Aorta (tissue), 5 donors: ENCODE measurements at regions not wholly inside any gene's neighbourhood (a gene's known extent, or its start where the extent isn't known, plus 50 kb on each side); places are given as distances from the start of the nearest gene placed in this dataset.
"Not testable (repeated sequence)": the region's sequence is repeated elsewhere in the genome, so short reads cannot be mapped to it uniquely, and the experiment has no call there.

Source experiments
- ATAC-seq: fragments of 200-7000 bp; cut with Tn5 transposase; one replicate; pipeline ENCODE4 v1.9.1; 2022; ENCODE audit warnings: moderate library complexity; ENCODE audit not compliant: low FRiP score
- DNase-seq, 2 donors: peaks; one replicate each; pipeline ENCODE4 v3.0.0-alpha.2; 2020
- H3K27ac ChIP-seq, 2 donors: one replicate each; pipeline ENCODE4 v1.5.1; 2013; ENCODE audit warnings: low read length in 2 of 2, mild to moderate bottlenecking in 2 of 2, moderate library complexity in 2 of 2, control low read depth in 1 of 2, inconsistent platforms in 1 of 2, low read depth in 1 of 2
- H3K27me3 ChIP-seq, 2 donors: one replicate each; pipeline ENCODE4 v1.6.1; 2013; ENCODE audit warnings: control low read depth in 1 of 2, low read length in 1 of 2, mild to moderate bottlenecking in 1 of 2, moderate library complexity in 1 of 2; ENCODE audit not compliant: insufficient read depth in 2 of 2, control insufficient read depth in 1 of 2
- H3K36me3 ChIP-seq, 2 donors: one replicate each; pipeline ENCODE4 v1.6.1; 2013; ENCODE audit warnings: control low read depth in 1 of 2, low read length in 1 of 2, mild to moderate bottlenecking in 1 of 2; ENCODE audit not compliant: insufficient read depth in 2 of 2, control insufficient read depth in 1 of 2
- H3K4me1 ChIP-seq, 2 donors: one replicate each; pipeline ENCODE4 v1.6.1; 2013; ENCODE audit warnings: low read length in 2 of 2, control low read depth in 1 of 2, mild to moderate bottlenecking in 1 of 2, moderate library complexity in 1 of 2; ENCODE audit not compliant: insufficient read depth in 2 of 2, control insufficient read depth in 1 of 2
- H3K4me3 ChIP-seq, 2 donors: one replicate each; pipeline ENCODE4 v1.5.1; 2013; ENCODE audit warnings: low read length in 2 of 2, control low read depth in 1 of 2, mild to moderate bottlenecking in 1 of 2
- H3K9me3 ChIP-seq: one replicate; pipeline ENCODE4 v1.6.1; 2013; ENCODE audit warnings: mild to moderate bottlenecking, low read length; ENCODE audit not compliant: control insufficient read depth
- WGBS, 2 donors: extraction: QIAGEN DNeasy Blood & Tissue Kit; methylation state at CpG; one replicate each; pipeline ENCODE4 v1.1.7; 2013; 5-methylcytosine and 5-hydroxymethylcytosine counted together
- intact Hi-C, 2 donors: fragments of 100-400 bp; cut with DNase I; formaldehyde crosslinking; loops; one replicate each; pipeline versions ENCODE4 v1.14.2 to v1.15.0; 2022
- donor health status: healthy with polysubstance abuse.
- donor health status: Bipolar disorder and iron deficiency.
- donor health status: DM: no; HTN: no; CAD: no.
- donor health status: DM: no; HTN: no; CAD: no.
- donor health status: DM: yes; HTN: yes; CAD: no.

DNA sequence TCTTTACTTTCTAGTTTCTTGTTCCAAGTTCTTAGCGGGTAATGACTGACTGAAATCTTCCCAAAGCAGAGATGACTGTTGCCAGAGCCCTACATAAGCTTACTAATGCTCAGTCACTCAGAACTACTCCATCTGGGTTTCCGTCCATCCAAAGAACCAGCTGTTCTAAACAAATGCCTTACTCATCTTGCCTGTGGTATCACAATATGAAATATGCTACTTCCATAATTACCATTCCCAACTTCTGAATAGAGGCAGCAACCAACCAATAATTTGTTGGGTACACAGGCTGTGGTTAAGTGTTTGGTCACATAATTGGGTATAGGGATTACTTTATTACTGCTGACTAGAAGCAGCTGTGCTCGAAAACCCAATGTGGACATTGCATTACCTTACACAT, 930.2 kb upstream of the DIAPH2 start:
- Histone ChIP-seq H3K4me3 (no peak overlapping the region), H3K27ac (no peak overlapping the region)
- WGBS, 2 donors = 83 to 86% methylated on average over 3 of the region's 3 CpGs

DNA sequence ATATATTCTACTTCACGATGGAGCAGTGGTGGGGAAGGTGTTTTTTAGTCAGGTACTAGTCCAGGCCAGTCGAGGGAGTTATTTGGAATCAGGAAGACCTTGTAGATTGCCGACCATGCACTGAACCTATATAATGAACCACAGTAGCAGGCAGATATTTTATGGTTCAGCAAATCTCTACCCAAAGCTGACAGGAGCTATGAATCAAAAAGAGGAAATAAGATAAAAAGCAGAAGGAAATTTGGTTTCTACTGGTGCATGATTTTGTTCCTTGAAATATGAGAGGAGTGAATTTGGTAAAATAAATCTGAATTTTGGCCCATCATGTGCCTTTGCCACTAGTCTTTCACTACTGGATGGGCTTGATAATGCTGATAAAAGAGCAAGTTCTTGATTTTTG, 924.3 kb upstream of the DIAPH2 start:
- no peaks in the 10 kb centered on the region for H3K4me1 ChIP-seq
- no peaks in the 10 kb centered on the region for H3K27me3 ChIP-seq
- no peak for DNase-seq
- intact Hi-C loops = loop anchor here in 1 of 2 donors (10.0 kb wide), 1 partner anchor 424 kb away; no protein-coding TSS in a partner anchor
- H3K36me3 ChIP-seq = no peaks in the 10 kb centered on the region
- 51 to 56% methylated on average over 3 of the region's 3 CpGs for WGBS, 2 donors
- no peak overlapping the region for H3K4me3 ChIP-seq
- ATAC-seq = no peak
- H3K27ac ChIP-seq = no peak overlapping the region
- no peaks in the 10 kb centered on the region for H3K9me3 ChIP-seq

More for the DNA sequence above, 930.2 kb upstream of the DIAPH2 start:
- intact Hi-C loops = no loop called here
- ATAC-seq (no peak), DNase-seq (no peak)
- no peaks in the 10 kb centered on the region for H3K9me3 ChIP-seq
- H3K4me1 ChIP-seq = no peaks in the 10 kb centered on the region
- H3K36me3 ChIP-seq = no peaks in the 10 kb centered on the region
- no peaks in the 10 kb centered on the region for H3K27me3 ChIP-seq

DNA sequence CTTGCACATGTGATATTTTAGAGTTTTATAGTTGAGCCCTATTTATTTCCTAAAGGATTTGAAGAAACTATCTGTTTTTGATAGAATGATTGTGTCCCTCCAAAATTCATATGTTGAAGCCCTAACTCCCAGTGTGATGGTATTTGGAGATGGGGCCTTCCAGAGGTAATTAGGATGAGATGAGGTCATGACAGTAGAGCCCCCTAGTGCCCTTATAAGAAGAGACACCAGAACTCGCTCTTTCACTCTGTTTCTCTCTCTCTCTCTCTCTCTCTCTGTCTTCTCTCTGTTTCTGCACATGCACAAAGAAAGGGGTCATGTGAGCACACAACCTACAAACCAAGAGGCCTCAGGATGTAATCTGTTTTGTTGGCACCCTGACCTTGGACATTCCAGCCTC, 921.9 kb upstream of the DIAPH2 start:
- no peaks in the 10 kb centered on the region for H3K27me3 ChIP-seq
- ATAC-seq = no peak
- intact Hi-C loops = loop anchor here in 1 of 2 donors (10.0 kb wide), 1 partner anchor 422 kb away; no protein-coding TSS in a partner anchor
- H3K4me3 ChIP-seq = no peak overlapping the region
- H3K4me1 ChIP-seq = no peaks in the 10 kb centered on the region
- DNase-seq = no peak
- H3K9me3 ChIP-seq = no peaks in the 10 kb centered on the region
- no peaks in the 10 kb centered on the region for H3K36me3 ChIP-seq
- WGBS, 2 donors = 59% methylated on average over 1 of the region's 1 CpG
- no peak overlapping the region for H3K27ac ChIP-seq

- ATAC-seq (no peak), DNase-seq (no peak)
- H3K27me3 ChIP-seq = no peaks in the 10 kb centered on the region
- H3K27ac ChIP-seq = no peak overlapping the region
- 17 to 18% methylated on average over 3 of the region's 3 CpGs for WGBS, 2 donors
- H3K4me3 ChIP-seq = no peak overlapping the region
- H3K36me3 ChIP-seq = no peaks in the 10 kb centered on the region
- H3K4me1 ChIP-seq = no peaks in the 10 kb centered on the region
- intact Hi-C loops = loop anchor here in 1 of 2 donors (10.0 kb wide), 1 partner anchor 420 kb away; no protein-coding TSS in a partner anchor
- no peaks in the 10 kb centered on the region for H3K9me3 ChIP-seq
Observed at GRCh38 chrX:95764972-95765451, 919.6 kb upstream of the DIAPH2 start.

GRCh38 chrX:95771198-95771597, 913.4 kb upstream of the DIAPH2 start:
- H3K4me1 ChIP-seq, H3K36me3 ChIP-seq, DNase-seq, H3K27me3 ChIP-seq, intact Hi-C loops, H3K27ac ChIP-seq, H3K4me3 ChIP-seq, ATAC-seq, H3K9me3 ChIP-seq: not testable (repeated sequence)
- WGBS, 2 donors = 87 to 92% methylated on average over 6 of the region's 6 CpGs

GRCh38 chrX:95791876-95792275, 892.8 kb upstream of the DIAPH2 start:
- Histone ChIP-seq H3K27me3 (no peaks in the 10 kb centered on the region), H3K36me3 (no peaks in the 10 kb centered on the region), H3K9me3 (no peaks in the 10 kb centered on the region), H3K4me3 (no peak overlapping the region), H3K4me1 (no peaks in the 10 kb centered on the region), H3K27ac (no peak overlapping the region)
- no peak for DNase-seq
- ATAC-seq = no peak
- intact Hi-C loops = no loop called here
- 21 to 47% methylated on average over 1 of the region's 1 CpG for WGBS, 2 donors

GRCh38 chrX:95797344-95797743, 887.3 kb upstream of the DIAPH2 start:
- 44 to 75% methylated on average over 1 of the region's 1 CpG for WGBS, 2 donors
- H3K9me3 ChIP-seq = peaks cover 2% of the 10 kb centered on the region
- no peak for ATAC-seq
- no peak overlapping the region for H3K4me3 ChIP-seq
- intact Hi-C loops = no loop called here
- no peak overlapping the region for H3K27ac ChIP-seq
- H3K36me3 ChIP-seq = no peaks in the 10 kb centered on the region
- H3K4me1 ChIP-seq = no peaks in the 10 kb centered on the region
- DNase-seq = no peak
- H3K27me3 ChIP-seq = no peaks in the 10 kb centered on the region

GRCh38 chrX:95823796-95824195, 860.8 kb upstream of the DIAPH2 start:
- intact Hi-C loops = no loop called here
- ATAC-seq = no peak
- H3K9me3 ChIP-seq = no peaks in the 10 kb centered on the region

DNA sequence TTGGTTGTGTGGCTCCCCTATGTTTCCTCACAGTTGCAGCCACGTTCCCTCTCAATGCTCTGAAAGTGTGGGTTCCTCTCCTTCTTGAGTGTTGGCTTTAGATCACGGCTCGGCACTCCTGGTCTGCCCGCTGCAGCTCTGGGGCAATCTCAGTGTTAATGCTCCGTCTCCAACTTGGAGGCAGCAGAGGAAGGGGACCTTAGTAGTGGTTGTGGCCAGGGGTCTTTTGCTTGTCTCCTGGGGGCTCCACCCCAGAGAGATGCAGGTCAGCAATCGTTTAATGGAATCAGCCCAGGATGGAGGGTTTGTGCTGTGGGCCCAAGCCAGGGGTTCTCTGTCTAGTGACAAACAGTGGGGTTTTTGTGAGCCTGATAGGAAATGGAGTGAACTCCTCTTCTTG, 849.4 kb upstream of the DIAPH2 start:
- no peaks in the 10 kb centered on the region for H3K9me3 ChIP-seq
- intact Hi-C loops = no loop called here
- ATAC-seq (no peak), DNase-seq (no peak)
- H3K27ac ChIP-seq = no peak overlapping the region
- no peaks in the 10 kb centered on the region for H3K4me1 ChIP-seq
- WGBS, 2 donors = 85 to 88% methylated on average over 6 of the region's 6 CpGs
- no peaks in the 10 kb centered on the region for H3K36me3 ChIP-seq
- no peak overlapping the region for H3K4me3 ChIP-seq
- no peaks in the 10 kb centered on the region for H3K27me3 ChIP-seq

More at GRCh38 chrX:95823796-95824195, 860.8 kb upstream of the DIAPH2 start:
- 75 to 90% methylated on average over 1 of the region's 1 CpG for WGBS, 2 donors
- no peak overlapping the region for H3K4me3 ChIP-seq
- H3K36me3 ChIP-seq = no peaks in the 10 kb centered on the region
- H3K27me3 ChIP-seq = no peaks in the 10 kb centered on the region
- no peak overlapping the region for H3K27ac ChIP-seq
- DNase-seq = no peak
- no peaks in the 10 kb centered on the region for H3K4me1 ChIP-seq
